H1 (cell line): ENCODE measurements at regions not wholly inside any gene's neighbourhood (a gene's known extent, or its start where the extent isn't known, plus 50 kb on each side); places are given as distances from the start of the nearest gene placed in this dataset.

ENCODE experiments used
- CTCF ChIA-PET: fragments of 300-600 bp; sonication (Branson Sonifier 250); formaldehyde crosslinking; loops from one replicate; lab custom pipeline; 2021; ENCODE audit not compliant: partially characterized antibody; lab: Charles Lee
- POLR2A ChIA-PET: fragments of 300-600 bp; sonication (Branson Sonifier 250); formaldehyde crosslinking; loops from one replicate; lab custom pipeline; 2021; ENCODE audit warnings: inconsistent platforms; ENCODE audit not compliant: partially characterized antibody; lab: Charles Lee
- DNase-seq, 2 experiments: peaks; one replicate each; pipeline versions ENCODE4 v3.0.0 to v3.0.0-alpha.2; 2010 to 2022; ENCODE audit warnings: low spot score in 2 of 2, low read depth in 1 of 2, mixed read lengths in 1 of 2
- FAIRE-seq: peaks from 2 replicates; lab custom pipeline; 2011; peaks lifted over from hg19 to GRCh38; lab: Jason Lieb, UNC
- H2AFZ ChIP-seq: 2 replicates; pipeline ENCODE4 v1.8.1; 2012; ENCODE audit warnings: low read length, inconsistent platforms
- H2AK5ac ChIP-seq: 2 replicates; pipeline ENCODE4 v1.6.1; 2013; ENCODE audit warnings: low read depth, low read length
- H2BK120ac ChIP-seq: replicated peaks from 2 replicates; pipeline ENCODE3; 2013; ENCODE audit warnings: low read depth, low read length, inconsistent platforms
- H2BK12ac ChIP-seq: 2 replicates; pipeline ENCODE4 v1.6.1; 2013; ENCODE audit warnings: low read depth, low read length
- H2BK15ac ChIP-seq: 2 replicates; pipeline ENCODE4 v1.6.1; 2013; ENCODE audit warnings: low read length
- H2BK20ac ChIP-seq: 2 replicates; pipeline ENCODE4 v1.6.1; 2013; ENCODE audit warnings: low read length
- H2BK5ac ChIP-seq: 2 replicates; pipeline ENCODE4 v1.6.1; 2013; ENCODE audit warnings: low read depth, low read length
- H3K14ac ChIP-seq: 2 replicates; pipeline ENCODE4 v1.6.1; 2013; ENCODE audit warnings: inconsistent platforms; ENCODE audit not compliant: insufficient read length
- H3K18ac ChIP-seq: 2 replicates; pipeline ENCODE4 v1.6.1; 2013; ENCODE audit warnings: low read length; ENCODE audit errors: extremely low read depth
- H3K23ac ChIP-seq: 2 replicates; pipeline ENCODE4 v1.6.1; 2013; ENCODE audit warnings: inconsistent platforms; ENCODE audit not compliant: insufficient read length
- H3K23me2 ChIP-seq: 2 replicates; pipeline ENCODE4 v1.6.1; 2013; ENCODE audit warnings: low read depth, low read length
- H3K27ac ChIP-seq: 2 replicates; pipeline ENCODE4 v1.6.1; 2011; ENCODE audit warnings: low read depth, low read length, inconsistent platforms
- H3K27me3 ChIP-seq, 4 experiments: replicated peaks in 1 of 4; 1 replicate in 1 of 4; 2 replicates in 3 of 4; pipeline versions ENCODE4 v1.6.1 to v1.8.1; 2011 to 2013; ENCODE audit warnings: low read length in 3 of 4, mild to moderate bottlenecking in 3 of 4, inconsistent platforms in 2 of 4, mixed read lengths in 2 of 4, moderate library complexity in 1 of 4; ENCODE audit not compliant: control insufficient read depth in 3 of 4, insufficient read depth in 3 of 4; ENCODE audit errors: extremely low read depth in 1 of 4
- H3K36me3 ChIP-seq, 4 experiments: 2 replicates each; pipeline versions ENCODE4 v1.6.1 to v1.8.1; 2011 to 2013; ENCODE audit warnings: mild to moderate bottlenecking in 4 of 4, low read length in 3 of 4, moderate library complexity in 2 of 4, control low read depth in 1 of 4, inconsistent platforms in 1 of 4; ENCODE audit not compliant: insufficient read depth in 4 of 4, control insufficient read depth in 2 of 4
- H3K4ac ChIP-seq: replicated peaks from 2 replicates; pipeline ENCODE3; 2013; ENCODE audit warnings: low read length, low read depth, mixed read lengths, inconsistent platforms; ENCODE audit not compliant: insufficient read length
- H3K4me1 ChIP-seq, 4 experiments: replicated peaks in 1 of 4; 1 replicate in 1 of 4; 2 replicates in 3 of 4; pipeline versions ENCODE4 v1.6.1 to v1.8.1; 2011 to 2013; ENCODE audit warnings: low read length in 3 of 4, inconsistent platforms in 2 of 4, mixed read lengths in 1 of 4; ENCODE audit not compliant: insufficient read depth in 4 of 4, control insufficient read depth in 3 of 4
- H3K4me2 ChIP-seq, 2 experiments: 2 replicates each; pipeline versions ENCODE4 v1.6.1 to v1.8.1; 2011 to 2013; ENCODE audit warnings: low read depth in 2 of 2, low read length in 2 of 2, control low read depth in 1 of 2, inconsistent platforms in 1 of 2, mild to moderate bottlenecking in 1 of 2; ENCODE audit not compliant: insufficient read depth in 1 of 2
- H3K4me3 ChIP-seq, 4 experiments: fragments of 200-600, 300-600 bp in 1 of 4; sonication (generic), shearing (Covaris generic), sonication (Bioruptor Twin) in 1 of 4; 2 replicates each; pipeline versions ENCODE4 v1.5.1 to v1.8.1; 2011 to 2016; ENCODE audit warnings: low read length in 4 of 4, low read depth in 3 of 4, control low read depth in 2 of 4, inconsistent platforms in 2 of 4, mild to moderate bottlenecking in 2 of 4, mixed read lengths in 1 of 4, moderate library complexity in 1 of 4; ENCODE audit not compliant: insufficient read depth in 2 of 4; ENCODE audit errors: extremely low read depth in 1 of 4
- H3K56ac ChIP-seq: replicated peaks from 2 replicates; pipeline ENCODE3; 2013; ENCODE audit warnings: low read depth, mild to moderate bottlenecking, mixed read lengths, low read length, inconsistent platforms; ENCODE audit not compliant: insufficient read length
- H3K79me1 ChIP-seq: 2 replicates; pipeline ENCODE4 v1.6.1; 2013; ENCODE audit warnings: low read depth, low read length, control low read depth
- H3K79me2 ChIP-seq, 2 experiments: 2 replicates each; pipeline versions ENCODE4 v1.6.1 to v1.8.1; 2012 to 2013; ENCODE audit warnings: low read length in 2 of 2, mild to moderate bottlenecking in 2 of 2, inconsistent platforms in 1 of 2; ENCODE audit not compliant: insufficient read depth in 2 of 2, control insufficient read depth in 1 of 2
- H3K9ac ChIP-seq, 4 experiments: replicated peaks in 1 of 4; 1 replicate in 1 of 4; 2 replicates in 3 of 4; pipeline versions ENCODE4 v1.6.1 to v1.8.1; 2011 to 2013; ENCODE audit warnings: low read depth in 3 of 4, low read length in 3 of 4, control low read depth in 2 of 4, mild to moderate bottlenecking in 2 of 4, moderate library complexity in 2 of 4, inconsistent platforms in 1 of 4; ENCODE audit errors: extremely low read depth in 1 of 4
- H3K9me3 ChIP-seq, 2 experiments: 2 replicates each; pipeline versions ENCODE4 v1.6.1 to v1.8.1; 2012 to 2013; ENCODE audit warnings: mild to moderate bottlenecking in 2 of 2, moderate library complexity in 2 of 2, control low read depth in 1 of 2, inconsistent platforms in 1 of 2, low read depth in 1 of 2, low read length in 1 of 2, mixed read lengths in 1 of 2; ENCODE audit not compliant: insufficient read depth in 2 of 2
- H4K20me1 ChIP-seq, 2 experiments: replicated peaks in 1 of 2; 2 replicates each; pipeline versions ENCODE3 to v1.8.1; 2011 to 2013; ENCODE audit warnings: inconsistent platforms in 2 of 2, low read length in 2 of 2, mild to moderate bottlenecking in 1 of 2; ENCODE audit not compliant: insufficient read depth in 2 of 2, control insufficient read depth in 1 of 2
- H4K5ac ChIP-seq: 2 replicates; pipeline ENCODE4 v1.6.1; 2013; ENCODE audit warnings: low read length, low read depth, mixed read lengths, inconsistent platforms; ENCODE audit not compliant: insufficient read length
- H4K8ac ChIP-seq: 2 replicates; pipeline ENCODE4 v1.8.0; 2013; ENCODE audit warnings: mild to moderate bottlenecking, moderate library complexity, low read length, inconsistent platforms; ENCODE audit not compliant: insufficient read depth; ENCODE audit errors: extremely low read depth
- H4K91ac ChIP-seq: replicated peaks from 2 replicates; pipeline ENCODE3; 2013; ENCODE audit warnings: low read length, mixed read lengths, inconsistent platforms; ENCODE audit not compliant: insufficient read length
- ATF3 ChIP-seq: IDR thresholded peaks from 2 replicates; pipeline ENCODE4 v1.6.1; 2011; ENCODE audit warnings: low read depth, mild to moderate bottlenecking, low read length; ENCODE audit not compliant: insufficient read depth
- CBX5 ChIP-seq: fragments of 300-800, 300-1000 bp; sonication (generic); IDR thresholded peaks from 2 replicates; pipeline ENCODE4 v1.7.1; 2016; ENCODE audit warnings: antibody characterized with exemption, low read length, low read depth
- CBX8 ChIP-seq: fragments of 300-800, 300-1000 bp; sonication (generic); IDR thresholded peaks from 2 replicates; pipeline ENCODE4 v1.7.1; 2016; ENCODE audit warnings: low read depth, low read length, borderline replicate concordance
- EGR1 ChIP-seq: IDR thresholded peaks from 2 replicates; pipeline ENCODE4 v1.6.1; 2011; ENCODE audit warnings: low read depth, low read length, borderline replicate concordance
- GTF2F1 ChIP-seq: IDR thresholded peaks from 2 replicates; pipeline ENCODE4 v1.6.1; 2012; ENCODE audit warnings: low read depth, low read length, improper control_type of control experiment, borderline replicate concordance
- KDM4A ChIP-seq: IDR thresholded peaks from one replicate; pipeline ENCODE4 v1.7.1; 2012; ENCODE audit warnings: low read depth, mild to moderate bottlenecking, moderate library complexity, low read length, inconsistent platforms; ENCODE audit not compliant: severe bottlenecking
- NANOG ChIP-seq: IDR thresholded peaks from 2 replicates; pipeline ENCODE4 v1.6.1; 2011; ENCODE audit warnings: low read length, low read depth, mild to moderate bottlenecking, inconsistent platforms; ENCODE audit not compliant: insufficient read depth, poor library complexity, severe bottlenecking
- PHF8 ChIP-seq: fragments of 200-600 bp; sonication (generic); conservative IDR thresholded peaks from 2 replicates; pipeline ENCODE4 v1.7.1; 2012; ENCODE audit warnings: low read depth, mild to moderate bottlenecking, inconsistent platforms, low read length, moderate library complexity
- RAD21 ChIP-seq, 2 experiments: IDR thresholded peaks in 1 of 2; conservative IDR thresholded peaks in 1 of 2; 2 replicates each; pipeline ENCODE4 v1.6.1; 2011; ENCODE audit warnings: low read depth in 2 of 2, low read length in 2 of 2, improper control_type of control experiment in 1 of 2, inconsistent platforms in 1 of 2, mild to moderate bottlenecking in 1 of 2, moderate library complexity in 1 of 2
- RBBP5 ChIP-seq: IDR thresholded peaks from 2 replicates; pipeline ENCODE4 v1.7.1; 2012; ENCODE audit warnings: low read depth, mild to moderate bottlenecking, inconsistent platforms, low read length, moderate library complexity, borderline replicate concordance
- RNF2 ChIP-seq: fragments of 200-900, 300-1000 bp; sonication (generic); IDR thresholded peaks from 2 replicates; pipeline ENCODE4 v1.7.1; 2016; ENCODE audit warnings: borderline replicate concordance, low read depth, mild to moderate bottlenecking, antibody characterized with exemption, low read length; ENCODE audit not compliant: poor library complexity, severe bottlenecking; ENCODE audit errors: missing control alignments
- SP2 ChIP-seq: IDR thresholded peaks from 2 replicates; pipeline ENCODE4 v1.6.1; 2012; ENCODE audit warnings: mild to moderate bottlenecking, low read length, inconsistent platforms
- TBP ChIP-seq: IDR thresholded peaks from 2 replicates; pipeline ENCODE4 v1.6.1; 2011; ENCODE audit warnings: low read depth, low read length, improper control_type of control experiment
- YY1 ChIP-seq: IDR thresholded peaks from 2 replicates; pipeline ENCODE4 v1.6.1; 2011; ENCODE audit warnings: low read depth, mild to moderate bottlenecking, low read length
- WGBS, 2 experiments: shearing (Covaris generic) in 1 of 2; methylation state at CpG; one replicate each; pipeline versions ENCODE4 v1.1.6 to v1.1.7; 2013 to 2015; ENCODE audit warnings: low lambda C conversion rate in 2 of 2, mixed read lengths in 2 of 2, inconsistent platforms in 1 of 2, low coverage in 1 of 2, missing lambda C conversion rate in 1 of 2; ENCODE audit not compliant: insufficient replicate concordance in 2 of 2, insufficient coverage in 1 of 2, insufficient read length in 1 of 2; ENCODE audit errors: extremely low coverage in 1 of 2, missing lambda C conversion rate in 1 of 2; 5-methylcytosine and 5-hydroxymethylcytosine counted together

GRCh38 chr1:4411862-4412261 is 242.5 kb upstream of the AJAP1 start:
- peaks cover 9 to 39% of the 10 kb centered on the region in 2 experiments; a peak in 3 of 4 replicates for H3K9me3 ChIP-seq
- no peak overlapping the region for H2BK12ac ChIP-seq
- H4K8ac ChIP-seq: no peak overlapping the region
- no peaks in the 10 kb centered on the region for H3K23me2 ChIP-seq
- no peaks in the 10 kb centered on the region for H3K79me1 ChIP-seq
- no peak overlapping the region for H3K4me2 ChIP-seq
- no peak for FAIRE-seq
- no peak overlapping the region for H3K4me3 ChIP-seq
- no peaks in the 10 kb centered on the region for H4K20me1 ChIP-seq
- no peak overlapping the region for H2BK120ac ChIP-seq
- H4K5ac ChIP-seq: no peak overlapping the region
- H3K36me3 ChIP-seq: no peaks in the 10 kb centered on the region
- H2AFZ ChIP-seq: no peak overlapping the region
- POLR2A ChIA-PET: no interaction called here
- no peak for DNase-seq
- no peak overlapping the region for H3K18ac ChIP-seq
- WGBS, 2 experiments: 94% methylated on average over 15 of the region's 15 CpGs; no CpG with 5 or more reads in 1 of the 2 experiments
- CTCF ChIA-PET: no interaction called here
- H3K27ac ChIP-seq: no peak overlapping the region
- H3K27me3 ChIP-seq: no peaks in the 10 kb centered on the region
- no peak overlapping the region for H3K14ac ChIP-seq
- no peak overlapping the region for H3K56ac ChIP-seq
- H2BK15ac ChIP-seq: no peak overlapping the region
- H4K91ac ChIP-seq: no peak overlapping the region
- H3K23ac ChIP-seq: no peak overlapping the region
- no peak overlapping the region for H2AK5ac ChIP-seq
- H2BK5ac ChIP-seq: no peak overlapping the region
- H3K4ac ChIP-seq: no peak overlapping the region
- no peaks in the 10 kb centered on the region for H3K79me2 ChIP-seq
- H3K9ac ChIP-seq: no peak overlapping the region
- no peak overlapping the region for H2BK20ac ChIP-seq
- H3K4me1 ChIP-seq: no peaks in the 10 kb centered on the region
- TF ChIP-seq RAD21 (IDR thresholded peaks at IDR 0.05 in 1 of 2, conservative IDR thresholded peaks at IDR 0.05 in 1 of 2; ENCODE audit: low read depth in 2 of 2, low read length in 2 of 2) (no peak), EGR1 (no peak), NANOG (no peak), RNF2 (no peak), SP2 (no peak), CBX5 (no peak), KDM4A (no peak), TBP (no peak), GTF2F1 (no peak), PHF8 (no peak), CBX8 (no peak), ATF3 (no peak), RBBP5 (no peak), YY1 (no peak)
